ENCODE measurements at regions not wholly inside any gene's neighbourhood (a gene's known extent, or its start where the extent isn't known, plus 50 kb on each side); places are given as distances from the start of the nearest gene placed in this dataset.

- TF ChIP-seq TEAD4 (IDR thresholded peaks at IDR 0.05): no peak
- TF ChIP-seq CREB1 (IDR thresholded peaks at IDR 0.05; ENCODE audit: low read depth): no peak
- TF ChIP-seq RAD21 (IDR thresholded peaks at IDR 0.05; ENCODE audit: low read depth): no peak
- no peak for TF ChIP-seq ZBTB7A (IDR thresholded peaks at IDR 0.05; ENCODE audit: low read depth)
- TF ChIP-seq EP300 (IDR thresholded peaks at IDR 0.05; ENCODE audit: borderline replicate concordance): no peak
- no peak for TF ChIP-seq CEBPB (IDR thresholded peaks at IDR 0.05)
- TF ChIP-seq USF1 (IDR thresholded peaks at IDR 0.05): no peak
- no peak for TF ChIP-seq TAF1 (IDR thresholded peaks at IDR 0.05; ENCODE audit: low read depth)
- TF ChIP-seq, protein P1, sequence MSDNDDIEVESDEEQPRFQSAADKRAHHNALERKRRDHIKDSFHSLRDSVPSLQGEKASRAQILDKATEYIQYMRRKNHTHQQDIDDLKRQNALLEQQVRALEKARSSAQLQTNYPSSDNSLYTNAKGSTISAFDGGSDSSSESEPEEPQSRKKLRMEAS (IDR thresholded peaks at IDR 0.05): no peak
- no peak for TF ChIP-seq FOXM1 (IDR thresholded peaks at IDR 0.05; ENCODE audit: borderline replicate concordance, low read depth)
- TF ChIP-seq YY1 (IDR thresholded peaks at IDR 0.05; ENCODE audit: low read depth): no peak
- TF ChIP-seq, protein P2, sequence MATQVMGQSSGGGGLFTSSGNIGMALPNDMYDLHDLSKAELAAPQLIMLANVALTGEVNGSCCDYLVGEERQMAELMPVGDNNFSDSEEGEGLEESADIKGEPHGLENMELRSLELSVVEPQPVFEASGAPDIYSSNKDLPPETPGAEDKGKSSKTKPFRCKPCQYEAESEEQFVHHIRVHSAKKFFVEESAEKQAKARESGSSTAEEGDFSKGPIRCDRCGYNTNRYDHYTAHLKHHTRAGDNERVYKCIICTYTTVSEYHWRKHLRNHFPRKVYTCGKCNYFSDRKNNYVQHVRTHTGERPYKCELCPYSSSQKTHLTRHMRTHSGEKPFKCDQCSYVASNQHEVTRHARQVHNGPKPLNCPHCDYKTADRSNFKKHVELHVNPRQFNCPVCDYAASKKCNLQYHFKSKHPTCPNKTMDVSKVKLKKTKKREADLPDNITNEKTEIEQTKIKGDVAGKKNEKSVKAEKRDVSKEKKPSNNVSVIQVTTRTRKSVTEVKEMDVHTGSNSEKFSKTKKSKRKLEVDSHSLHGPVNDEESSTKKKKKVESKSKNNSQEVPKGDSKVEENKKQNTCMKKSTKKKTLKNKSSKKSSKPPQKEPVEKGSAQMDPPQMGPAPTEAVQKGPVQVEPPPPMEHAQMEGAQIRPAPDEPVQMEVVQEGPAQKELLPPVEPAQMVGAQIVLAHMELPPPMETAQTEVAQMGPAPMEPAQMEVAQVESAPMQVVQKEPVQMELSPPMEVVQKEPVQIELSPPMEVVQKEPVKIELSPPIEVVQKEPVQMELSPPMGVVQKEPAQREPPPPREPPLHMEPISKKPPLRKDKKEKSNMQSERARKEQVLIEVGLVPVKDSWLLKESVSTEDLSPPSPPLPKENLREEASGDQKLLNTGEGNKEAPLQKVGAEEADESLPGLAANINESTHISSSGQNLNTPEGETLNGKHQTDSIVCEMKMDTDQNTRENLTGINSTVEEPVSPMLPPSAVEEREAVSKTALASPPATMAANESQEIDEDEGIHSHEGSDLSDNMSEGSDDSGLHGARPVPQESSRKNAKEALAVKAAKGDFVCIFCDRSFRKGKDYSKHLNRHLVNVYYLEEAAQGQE (IDR thresholded peaks at IDR 0.05; ENCODE audit: low read depth): no peak
- TF ChIP-seq TCF12 (IDR thresholded peaks at IDR 0.05; ENCODE audit: low read depth): no peak
- TF ChIP-seq NFIC (IDR thresholded peaks at IDR 0.05): no peak
- no peak for TF ChIP-seq EGR1 (IDR thresholded peaks at IDR 0.05)
Observed at GRCh38 chrX:143988356-143988755, 104.5 kb downstream of the UBE2NL start.

GRCh38 chrX:143994206-143994605, 110.3 kb downstream of the UBE2NL start:
- TF ChIP-seq CEBPB (IDR thresholded peaks at IDR 0.05) (no peak), CREB1 (IDR thresholded peaks at IDR 0.05; ENCODE audit: low read depth) (no peak), RAD21 (IDR thresholded peaks at IDR 0.05; ENCODE audit: low read depth) (no peak), TEAD4 (IDR thresholded peaks at IDR 0.05) (no peak), NFIC (IDR thresholded peaks at IDR 0.05) (no peak), YY1 (IDR thresholded peaks at IDR 0.05; ENCODE audit: low read depth) (no peak), FOXM1 (IDR thresholded peaks at IDR 0.05; ENCODE audit: borderline replicate concordance, low read depth) (no peak), USF1 (IDR thresholded peaks at IDR 0.05) (no peak), TAF1 (IDR thresholded peaks at IDR 0.05; ENCODE audit: low read depth) (no peak), EGR1 (IDR thresholded peaks at IDR 0.05) (no peak), EP300 (IDR thresholded peaks at IDR 0.05; ENCODE audit: borderline replicate concordance) (no peak), TCF12 (IDR thresholded peaks at IDR 0.05; ENCODE audit: low read depth) (no peak)
- TF ChIP-seq, protein P1 (IDR thresholded peaks at IDR 0.05): no peak
- TF ChIP-seq, protein P2 (IDR thresholded peaks at IDR 0.05; ENCODE audit: low read depth): no peak

GRCh38 chrX:143998261-143998660, 114.4 kb downstream of the UBE2NL start:
- TF ChIP-seq RAD21 (IDR thresholded peaks at IDR 0.05; ENCODE audit: low read depth): no peak
- TF ChIP-seq FOXM1 (IDR thresholded peaks at IDR 0.05; ENCODE audit: borderline replicate concordance, low read depth): no peak

- no peak for TF ChIP-seq USF1 (IDR thresholded peaks at IDR 0.05)
- no peak for TF ChIP-seq EGR1 (IDR thresholded peaks at IDR 0.05)
- no peak for TF ChIP-seq CEBPB (IDR thresholded peaks at IDR 0.05)
Observed at GRCh38 chrX:144006811-144007210, 122.9 kb downstream of the UBE2NL start.

GRCh38 chrX:144040793-144041192, 156.9 kb downstream of the UBE2NL start:
- TF ChIP-seq TCF12 (IDR thresholded peaks at IDR 0.05; ENCODE audit: low read depth) (no peak), EP300 (IDR thresholded peaks at IDR 0.05; ENCODE audit: borderline replicate concordance) (no peak), FOXM1 (IDR thresholded peaks at IDR 0.05; ENCODE audit: borderline replicate concordance, low read depth) (no peak), CREB1 (IDR thresholded peaks at IDR 0.05; ENCODE audit: low read depth) (no peak), NFIC (IDR thresholded peaks at IDR 0.05) (no peak), YY1 (IDR thresholded peaks at IDR 0.05; ENCODE audit: low read depth) (no peak), TEAD4 (IDR thresholded peaks at IDR 0.05) (no peak), ZBTB7A (IDR thresholded peaks at IDR 0.05; ENCODE audit: low read depth) (no peak), EGR1 (IDR thresholded peaks at IDR 0.05) (no peak), TAF1 (IDR thresholded peaks at IDR 0.05; ENCODE audit: low read depth) (no peak), CEBPB (IDR thresholded peaks at IDR 0.05) (no peak), USF1 (IDR thresholded peaks at IDR 0.05) (no peak), RAD21 (IDR thresholded peaks at IDR 0.05; ENCODE audit: low read depth) (no peak)
- TF ChIP-seq, protein P2 (IDR thresholded peaks at IDR 0.05; ENCODE audit: low read depth): no peak
- TF ChIP-seq, protein P1 (IDR thresholded peaks at IDR 0.05): no peak

All from Ishikawa (cell line).